GM18868 (cell line): ENCODE measurements at regions not wholly inside any gene's neighbourhood (a gene's known extent, or its start where the extent isn't known, plus 50 kb on each side); places are given as distances from the start of the nearest gene placed in this dataset.
"Not testable (repeated sequence)": the region's sequence is repeated elsewhere in the genome, so short reads cannot be mapped to it uniquely, and the experiment has no call there.

Experiments
- ATAC-seq: cut with Tn5 transposase; IDR thresholded peaks from one replicate; pipeline ENCODE4 v1.9.1; 2021; ENCODE audit warnings: mild to moderate bottlenecking, moderate library complexity; ENCODE audit not compliant: unreplicated experiment

GRCh38 chrX:40380655-40381488 lies 199.9 kb upstream of the ATP6AP2 start:
- no peak for ATAC-seq

DNA sequence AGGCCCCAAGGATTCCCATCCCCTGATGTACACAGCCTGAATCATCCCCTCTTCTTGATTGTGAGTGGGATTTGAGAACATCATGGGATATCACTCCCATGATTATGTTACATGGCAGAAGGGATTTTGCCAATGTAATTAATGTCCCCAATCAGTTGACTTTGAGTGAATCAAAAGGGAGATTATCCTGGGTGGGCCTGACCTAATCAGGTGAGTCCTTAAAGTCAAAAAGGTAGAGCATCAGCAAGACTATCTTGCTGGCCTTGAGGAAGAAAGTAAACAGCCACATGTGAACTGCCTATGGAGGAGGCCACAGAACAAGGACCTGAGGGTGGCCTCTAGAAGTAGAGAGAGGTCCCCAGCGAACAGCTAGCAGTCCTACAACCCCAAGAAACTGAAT lies 203.1 kb upstream of the ATP6AP2 start:
- ATAC-seq, result no peak

GRCh38 chrX:40374486-40374885 lies 206.3 kb upstream of the ATP6AP2 start:
- no peak for ATAC-seq

DNA sequence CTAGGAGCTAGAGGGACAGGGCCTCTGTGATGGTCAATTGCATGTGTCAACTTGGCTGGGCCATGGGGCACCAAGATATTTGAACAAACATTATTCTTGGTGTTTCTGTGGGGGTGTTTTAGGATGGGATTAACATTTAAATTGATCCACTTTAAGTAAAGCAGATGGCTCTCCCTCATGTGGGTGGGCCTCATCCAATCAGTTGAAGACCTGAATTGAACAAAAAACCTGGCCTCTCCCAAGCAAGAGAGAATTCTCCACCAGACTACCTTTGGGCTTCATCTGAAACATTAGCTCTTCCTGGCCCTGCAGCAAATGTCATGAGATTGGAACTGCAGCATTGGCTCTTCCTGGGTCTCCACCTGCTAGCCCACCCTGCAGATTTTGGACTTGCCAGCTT lies 207.1 kb upstream of the ATP6AP2 start:
- no peak for ATAC-seq

DNA sequence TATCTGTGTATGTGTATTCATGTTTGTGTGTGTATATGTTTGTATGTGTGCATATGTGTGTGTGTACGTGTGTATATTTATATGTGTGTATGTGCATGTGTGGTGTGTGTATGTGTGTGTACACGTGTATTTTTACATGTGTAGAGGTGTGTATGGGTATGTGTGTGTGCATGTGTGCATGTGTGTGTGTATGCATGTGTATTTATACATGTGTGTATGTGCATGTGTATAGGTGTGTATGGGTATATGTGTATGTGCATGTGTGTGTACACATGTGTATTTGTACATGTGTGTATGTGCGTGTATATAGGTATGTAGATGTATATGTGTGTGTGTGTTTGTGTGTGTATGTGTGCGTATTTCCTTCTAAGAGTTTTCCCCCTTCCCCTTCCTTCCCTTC lies 207.7 kb upstream of the ATP6AP2 start:
- ATAC-seq, result no peak

DNA sequence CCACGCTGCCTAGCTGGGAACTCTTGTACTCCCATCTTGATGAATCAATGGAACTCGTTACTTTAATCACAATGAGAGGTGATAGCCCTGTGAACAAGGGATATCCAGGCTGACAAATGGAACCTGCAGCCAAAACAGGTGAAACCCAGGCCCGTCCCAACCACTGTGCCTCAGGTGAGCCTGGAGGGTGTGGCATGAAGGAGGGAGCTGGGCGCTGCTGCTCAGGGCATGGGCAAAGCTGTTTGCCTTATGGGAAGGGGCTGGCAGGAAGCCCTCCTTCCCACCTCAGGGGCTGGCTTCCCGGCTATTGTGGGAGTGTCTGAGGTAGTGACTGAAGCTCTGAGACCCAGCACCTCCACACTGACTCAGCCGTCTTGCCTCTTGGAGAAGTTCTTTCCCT lies 209.4 kb upstream of the ATP6AP2 start:
- ATAC-seq, result no peak

DNA sequence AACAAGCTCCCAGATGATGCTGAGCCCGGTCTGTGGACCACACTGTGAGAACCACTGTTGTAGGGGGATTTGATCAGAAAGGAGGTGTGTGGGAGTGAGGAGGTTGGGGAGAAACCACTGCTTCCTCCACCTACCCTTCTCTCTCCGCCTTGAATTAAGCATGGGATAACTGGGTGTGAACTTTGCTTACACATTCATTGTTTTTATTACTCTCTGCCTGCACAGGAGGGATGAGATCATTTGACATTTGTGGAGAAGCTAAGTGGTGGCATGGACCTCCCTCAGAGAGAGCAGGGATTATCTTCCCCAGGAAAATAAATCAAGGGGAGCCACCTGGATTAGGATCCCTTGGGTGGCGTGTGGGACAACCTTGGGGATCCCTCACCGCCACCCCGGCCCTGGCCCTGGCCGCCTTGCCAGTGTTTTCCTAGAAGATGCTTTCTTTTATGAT lies 212.1 kb upstream of the ATP6AP2 start:
- ATAC-seq, result no peak

- ATAC-seq, result no peak
These were observed 214.1 kb upstream of the ATP6AP2 start for GRCh38 chrX:40366661-40367060.

DNA sequence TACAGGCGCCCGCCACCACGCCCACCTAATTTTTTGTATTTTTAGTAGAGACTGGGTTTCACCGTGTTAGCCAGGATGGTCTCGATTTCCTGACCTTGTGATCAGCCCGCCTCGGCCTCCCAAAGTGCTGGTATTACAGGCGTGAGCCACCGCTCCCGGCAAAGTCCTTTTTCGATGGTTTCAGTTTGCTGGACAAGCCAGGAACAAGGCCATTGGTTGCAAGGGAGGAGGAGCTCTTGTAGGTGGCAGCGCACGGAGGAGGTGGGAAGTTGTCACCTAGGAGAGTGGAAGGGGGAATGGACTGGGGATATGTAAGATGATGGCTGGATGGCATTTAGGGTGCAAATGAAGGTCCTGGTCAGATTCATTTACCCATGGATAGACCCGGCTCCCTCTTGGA lies 218.5 kb upstream of the ATP6AP2 start:
- ATAC-seq, result not testable (repeated sequence)

GRCh38 chrX:40360557-40360956 lies 220.2 kb upstream of the ATP6AP2 start:
- no peak for ATAC-seq

GRCh38 chrX:40359593-40359992 lies 221.2 kb upstream of the ATP6AP2 start:
- ATAC-seq, result no peak

DNA sequence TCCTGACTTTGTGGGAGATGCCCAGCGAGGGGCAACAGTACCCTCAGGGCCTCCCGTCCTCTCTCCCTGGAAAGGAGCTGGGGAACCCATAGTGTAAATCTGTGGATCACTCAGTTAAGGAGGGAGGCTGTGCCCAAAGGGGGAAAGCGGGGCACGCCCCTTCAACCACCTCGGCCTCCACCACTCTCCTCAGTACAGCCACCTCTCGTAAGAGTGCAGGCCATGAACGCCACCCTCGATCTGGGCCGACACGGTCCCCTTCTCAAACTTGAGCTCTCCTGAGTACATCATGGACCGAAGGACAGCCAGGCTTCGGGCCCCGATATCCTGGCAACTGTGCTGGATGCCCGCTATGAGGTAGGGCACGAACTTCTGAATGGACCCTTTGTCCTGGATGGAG lies 221.8 kb upstream of the ATP6AP2 start:
- no peak for ATAC-seq

- ATAC-seq, result no peak
These were observed 231.5 kb upstream of the ATP6AP2 start for GRCh38 chrX:40349251-40349650.

DNA sequence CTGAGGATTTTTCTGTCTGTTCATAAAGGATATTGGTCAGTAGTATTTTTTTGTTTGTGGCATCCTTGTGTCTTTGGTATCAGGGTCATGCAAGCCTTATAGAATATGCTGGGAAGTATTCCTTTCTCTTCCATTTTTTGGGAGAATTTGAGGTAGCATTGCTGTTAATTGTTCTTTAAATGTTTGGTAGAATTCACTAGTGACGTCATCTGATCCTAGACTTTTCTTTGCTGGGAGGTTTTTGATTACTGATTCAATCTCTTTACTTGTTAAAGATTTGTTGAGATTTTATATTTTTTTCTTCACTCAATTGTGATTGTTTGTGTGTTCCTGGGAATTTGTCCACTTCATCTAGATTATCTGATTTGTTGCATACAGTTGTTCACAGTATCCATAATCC lies 234.4 kb upstream of the ATP6AP2 start:
- no peak for ATAC-seq

GRCh38 chrX:40343319-40343718 lies 237.5 kb upstream of the ATP6AP2 start:
- ATAC-seq, result no peak

DNA sequence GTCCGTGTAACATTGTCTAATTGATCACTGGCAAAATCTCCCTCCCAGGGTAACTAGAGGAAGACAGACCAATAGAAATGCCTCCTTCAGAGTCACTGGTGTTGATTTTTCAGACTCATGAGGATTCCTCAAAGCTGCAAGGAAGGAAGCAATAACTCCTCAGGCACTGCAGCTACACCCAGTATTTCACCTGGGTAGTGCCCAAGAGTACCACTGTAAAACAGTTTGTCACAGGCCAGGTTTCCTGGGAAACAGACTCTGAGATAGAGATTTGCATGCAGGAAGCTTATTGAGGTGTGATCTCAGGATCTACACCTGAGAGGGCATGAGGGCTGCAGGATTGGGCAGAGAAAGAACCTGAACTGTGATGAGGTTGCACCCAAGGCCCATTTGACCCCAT lies 240.7 kb upstream of the ATP6AP2 start:
- ATAC-seq, result no peak

DNA sequence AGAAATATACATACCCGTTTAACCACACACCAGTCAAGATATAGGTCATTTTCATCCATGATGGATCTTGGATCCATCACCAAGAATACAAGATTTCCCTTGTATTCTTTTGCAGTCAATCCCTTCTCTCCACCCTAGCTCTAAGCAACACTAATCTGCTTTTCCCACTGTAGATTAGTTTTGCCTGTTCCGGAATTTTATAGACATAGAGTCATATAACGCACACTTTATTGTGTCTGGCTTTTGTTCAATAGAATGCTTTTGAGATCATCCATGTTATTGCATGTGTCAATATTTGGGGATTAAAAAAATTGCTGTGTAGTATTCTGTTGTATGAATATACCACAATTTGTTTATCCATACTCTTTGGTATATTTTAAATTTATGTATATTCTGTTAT lies 235.6 kb upstream of the BCOR start:
- no peak for ATAC-seq

DNA sequence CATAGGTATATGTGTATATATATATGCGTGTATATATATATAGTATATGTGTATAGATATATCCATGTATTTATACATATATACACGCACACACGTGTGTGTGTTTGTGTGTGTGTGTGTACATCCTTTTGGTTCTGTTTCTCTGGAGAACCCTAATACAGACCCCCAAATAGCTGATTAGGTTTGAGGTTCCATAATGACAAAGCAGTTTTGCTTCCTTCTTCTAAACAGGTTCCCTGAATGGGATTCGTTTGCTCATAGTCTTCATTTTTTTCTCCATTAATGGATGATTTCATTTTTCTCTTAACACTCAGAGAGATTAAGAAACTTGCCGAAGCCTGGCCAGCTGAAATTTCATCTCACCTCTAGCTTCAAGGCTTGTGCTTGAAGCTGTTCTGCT lies 234.0 kb upstream of the BCOR start:
- no peak for ATAC-seq

- no peak for ATAC-seq
These were observed 233.6 kb upstream of the BCOR start for GRCh38 chrX:40331353-40331752.

DNA sequence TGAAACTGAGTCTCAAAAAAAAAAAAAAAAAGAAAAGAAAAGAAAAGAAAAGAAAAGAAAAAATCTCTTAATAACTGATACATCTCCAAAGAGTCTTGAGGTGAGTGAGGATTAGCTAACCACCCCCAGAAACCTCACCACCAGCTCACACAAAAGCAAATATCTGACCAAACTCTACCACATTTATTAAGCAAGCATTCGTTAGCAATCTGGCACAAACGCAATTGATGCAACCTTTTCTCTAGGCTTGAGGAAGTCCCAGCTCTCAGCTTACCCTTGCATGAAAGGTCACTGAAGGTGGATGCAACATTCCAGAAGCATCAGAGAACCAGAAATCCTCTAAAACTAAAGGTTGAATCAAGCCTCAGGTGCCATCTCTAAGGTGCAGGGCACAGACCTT lies 231.9 kb upstream of the BCOR start:
- no peak for ATAC-seq

- no peak for ATAC-seq
These were observed 229.3 kb upstream of the BCOR start for GRCh38 chrX:40327085-40327484.

DNA sequence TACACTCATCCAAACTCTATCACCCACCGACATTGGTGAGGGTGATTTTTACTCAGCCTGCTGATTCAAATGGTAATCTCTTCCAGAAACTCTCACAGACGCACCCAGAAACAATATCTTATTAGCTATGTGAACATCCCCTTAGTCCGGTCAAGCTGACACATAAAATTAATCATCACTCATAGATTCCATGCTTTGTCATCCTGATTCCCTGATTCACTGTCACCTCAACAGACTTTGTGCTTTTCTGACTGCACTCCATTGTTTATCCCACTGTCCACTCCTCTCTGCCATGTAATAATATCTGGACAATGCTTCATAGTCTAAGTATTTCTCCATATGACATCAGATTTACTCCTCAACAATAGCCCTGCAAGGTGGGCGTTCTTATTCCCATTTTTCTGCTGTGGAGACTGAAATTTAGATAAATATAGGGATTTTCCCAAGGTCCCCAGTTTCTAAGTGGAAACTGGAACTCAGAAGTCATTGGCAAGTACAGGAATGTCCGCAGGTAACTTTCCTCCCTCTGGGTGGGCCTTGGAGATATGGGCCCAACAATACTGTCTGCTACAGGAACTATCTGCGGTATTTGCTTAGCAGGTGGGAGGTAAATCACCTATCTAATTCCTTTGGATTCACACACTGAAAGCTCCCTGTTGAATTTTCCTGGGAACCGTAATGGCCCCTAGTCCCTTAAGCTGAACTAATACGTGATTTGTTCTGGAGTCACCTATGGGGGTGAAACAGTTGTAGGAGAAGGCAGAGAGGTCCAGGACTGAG lies 228.6 kb upstream of the BCOR start:
- no peak for ATAC-seq
